ENCODE measurements at regions not wholly inside any gene's neighbourhood (a gene's known extent, or its start where the extent isn't known, plus 50 kb on each side); places are given as distances from the start of the nearest gene placed in this dataset.
A peak's percentile ranks its signal among the peaks of the same experiment; 100 is the strongest.

GRCh38 chr2:144711084-144711483, 191.2 kb upstream of the ZEB2 start:
- no peak for DNase-seq

GRCh38 chr2:144708626-144709025, 188.7 kb upstream of the ZEB2 start:
- no peak for DNase-seq

GRCh38 chr2:144707736-144708326, 187.9 kb upstream of the ZEB2 start:
- peak in 1 of 2 donors; percentile 77 for DNase-seq

- DNase-seq, result no peak
These were observed 186.7 kb upstream of the ZEB2 start for GRCh38 chr2:144706647-144707046.

GRCh38 chr2:144705328-144706245, 185.7 kb upstream of the ZEB2 start:
- DNase-seq, result peak; percentile 52 to 75

GRCh38 chr2:144704709-144705095, 184.8 kb upstream of the ZEB2 start:
- no peak for DNase-seq

GRCh38 chr2:144703852-144704708, 184.2 kb upstream of the ZEB2 start:
- peak; percentile 97 to 99 for DNase-seq

- peak; percentile 86 to 93 for DNase-seq
These were observed 182.1 kb upstream of the ZEB2 start for GRCh38 chr2:144702051-144702450.

- peak; percentile 90 to 98 for DNase-seq
These were observed 181.3 kb upstream of the ZEB2 start for GRCh38 chr2:144701259-144701658.

- DNase-seq, result no peak
These were observed 178.2 kb upstream of the ZEB2 start for GRCh38 chr2:144698156-144698555.

- DNase-seq, result no peak
These were observed 175.7 kb upstream of the ZEB2 start for GRCh38 chr2:144695657-144696056.

GRCh38 chr2:144694456-144694855, 174.5 kb upstream of the ZEB2 start:
- DNase-seq, result no peak

- peak in 1 of 2 donors; percentile 58 for DNase-seq
These were observed 173.3 kb upstream of the ZEB2 start for GRCh38 chr2:144693179-144693578.

- no peak for DNase-seq
These were observed 172.7 kb upstream of the ZEB2 start for GRCh38 chr2:144692661-144693060.

- peak; percentile 54 to 85 for DNase-seq
These were observed 170.9 kb upstream of the ZEB2 start for GRCh38 chr2:144690771-144691170.

GRCh38 chr2:144686518-144687215, 166.7 kb upstream of the ZEB2 start:
- peak; percentile 95 to 96 for DNase-seq

- DNase-seq, result peak in 1 of 2 donors; percentile 52
These were observed 164.0 kb upstream of the ZEB2 start for GRCh38 chr2:144683966-144684365.

GRCh38 chr2:144683107-144683753, 163.3 kb upstream of the ZEB2 start:
- DNase-seq, result peak; percentile 60 to 81

- DNase-seq, result peak; percentile 72 to 87
These were observed 162.3 kb upstream of the ZEB2 start for GRCh38 chr2:144682248-144682647.

GRCh38 chr2:144681389-144681788, 161.5 kb upstream of the ZEB2 start:
- DNase-seq, result no peak

- no peak for DNase-seq
These were observed 160.0 kb upstream of the ZEB2 start for GRCh38 chr2:144679942-144680341.

GRCh38 chr2:144678736-144679135, 158.8 kb upstream of the ZEB2 start:
- DNase-seq, result no peak
